ENCODE measurements at regions not wholly inside any gene's neighbourhood (a gene's known extent, or its start where the extent isn't known, plus 50 kb on each side); places are given as distances from the start of the nearest gene placed in this dataset.

GRCh38 chr13:34004676-34005075, 186.7 kb downstream of the RFC3 start:
- no peak for DNase-seq

GRCh38 chr13:34006011-34006410, 188.1 kb downstream of the RFC3 start:
- no peak for DNase-seq

- no peak for DNase-seq
These were observed 193.7 kb downstream of the RFC3 start for GRCh38 chr13:34011552-34012085.

GRCh38 chr13:34012382-34012781, 194.4 kb downstream of the RFC3 start:
- no peak for DNase-seq

- no peak for DNase-seq
These were observed 195.1 kb downstream of the RFC3 start for GRCh38 chr13:34013061-34013460.

GRCh38 chr13:34017231-34017630, 199.3 kb downstream of the RFC3 start:
- no peak for DNase-seq

- DNase-seq: no peak
These were observed 201.9 kb downstream of the RFC3 start for GRCh38 chr13:34019870-34020269.

GRCh38 chr13:34020388-34020787, 202.4 kb downstream of the RFC3 start:
- no peak for DNase-seq

GRCh38 chr13:34021619-34022018, 203.7 kb downstream of the RFC3 start:
- no peak for DNase-seq

- no peak for DNase-seq
These were observed 207.8 kb downstream of the RFC3 start for GRCh38 chr13:34025746-34026145.

- no peak for DNase-seq
These were observed 208.4 kb downstream of the RFC3 start for GRCh38 chr13:34026308-34026707.

- no peak for DNase-seq
These were observed 210.8 kb downstream of the RFC3 start for GRCh38 chr13:34028496-34029442.

GRCh38 chr13:34030782-34031181, 212.8 kb downstream of the RFC3 start:
- no peak for DNase-seq

GRCh38 chr13:34031610-34032009, 213.7 kb downstream of the RFC3 start:
- DNase-seq: no peak

- DNase-seq: no peak
These were observed 216.5 kb downstream of the RFC3 start for GRCh38 chr13:34034411-34034810.

- DNase-seq: no peak
These were observed 217.2 kb downstream of the RFC3 start for GRCh38 chr13:34035178-34035577.

GRCh38 chr13:34035676-34036325, 217.9 kb downstream of the RFC3 start:
- DNase-seq: no peak

GRCh38 chr13:34037636-34038540, 219.9 kb downstream of the RFC3 start:
- DNase-seq: no peak

- no peak for DNase-seq
These were observed 220.7 kb downstream of the RFC3 start for GRCh38 chr13:34038541-34039068.

GRCh38 chr13:34039678-34040077, 221.7 kb downstream of the RFC3 start:
- no peak for DNase-seq

- DNase-seq: no peak
These were observed 222.9 kb downstream of the RFC3 start for GRCh38 chr13:34040863-34041262.

- DNase-seq: no peak
These were observed 226.1 kb downstream of the RFC3 start for GRCh38 chr13:34044041-34044440.

GRCh38 chr13:34044660-34045080, 226.7 kb downstream of the RFC3 start:
- DNase-seq: peak; percentile 20
